Stimulated activated CD8-positive, alpha-beta memory T cell treated with anti-CD3 and anti-CD28 coated beads, Interleukin-12 subunit alpha, Interleukin-12 subunit beta, amount 100 ng/mL, for 1 hour (primary cell): ENCODE measurements at regions not wholly inside any gene's neighbourhood (a gene's known extent, or its start where the extent isn't known, plus 50 kb on each side); places are given as distances from the start of the nearest gene placed in this dataset.
"Not testable (repeated sequence)": the region's sequence is repeated elsewhere in the genome, so short reads cannot be mapped to it uniquely, and the experiment has no call there.

Source experiments
- DNase-seq: peaks from one replicate; pipeline ENCODE4 v3.0.0-alpha.2; 2020; ENCODE audit warnings: low read depth

DNA sequence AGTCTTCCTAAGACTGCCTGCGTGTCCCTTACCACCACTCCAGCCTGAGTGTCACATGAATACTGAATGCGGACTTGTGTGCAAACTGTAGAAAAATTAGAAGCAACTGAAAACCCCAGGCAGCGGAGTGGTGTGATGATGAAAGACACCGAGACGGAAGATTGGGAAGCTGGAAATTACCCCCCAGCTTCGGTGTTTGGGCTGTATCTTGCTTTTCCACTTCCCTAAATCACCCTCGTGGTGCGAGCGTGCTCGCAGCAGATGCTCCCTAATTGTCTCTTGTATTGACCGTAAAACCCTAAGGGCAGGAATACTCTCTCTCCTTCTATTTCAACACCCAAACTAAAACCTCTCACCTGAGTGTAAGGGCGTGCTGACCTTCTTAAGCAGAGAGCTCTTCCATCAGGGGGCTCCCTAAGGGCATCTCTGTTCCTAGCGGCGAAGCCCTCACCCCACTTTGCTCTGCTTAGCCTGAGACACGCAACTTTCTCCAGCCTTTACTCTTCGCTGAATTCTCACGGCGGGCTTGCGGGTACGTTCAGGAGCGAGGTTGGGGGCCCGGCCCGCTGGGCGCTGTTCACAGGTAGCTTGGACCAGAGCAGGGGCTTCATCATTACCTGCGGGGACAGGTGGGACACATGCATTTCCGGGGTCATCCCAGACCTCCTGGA, 62.4 kb downstream of the CRYBB2 start:
- no peak for DNase-seq

DNA sequence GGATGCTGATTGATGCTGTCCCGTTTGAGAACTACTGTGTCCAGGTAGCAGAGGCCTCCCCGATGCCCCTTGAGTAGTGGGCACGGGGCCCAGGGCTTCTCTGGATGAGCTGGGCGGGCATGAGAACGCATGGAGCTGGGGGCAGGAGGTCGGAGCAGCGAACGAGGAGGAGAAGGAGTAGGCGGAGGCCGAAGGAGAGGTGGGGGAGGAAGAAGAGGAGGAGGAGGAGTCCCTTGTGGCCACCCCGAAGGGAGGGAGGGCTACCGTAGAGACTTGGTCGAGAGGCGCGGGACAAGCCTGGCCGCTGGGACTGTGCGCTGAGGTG, 62.9 kb downstream of the CRYBB2 start:
- DNase-seq: no peak

DNA sequence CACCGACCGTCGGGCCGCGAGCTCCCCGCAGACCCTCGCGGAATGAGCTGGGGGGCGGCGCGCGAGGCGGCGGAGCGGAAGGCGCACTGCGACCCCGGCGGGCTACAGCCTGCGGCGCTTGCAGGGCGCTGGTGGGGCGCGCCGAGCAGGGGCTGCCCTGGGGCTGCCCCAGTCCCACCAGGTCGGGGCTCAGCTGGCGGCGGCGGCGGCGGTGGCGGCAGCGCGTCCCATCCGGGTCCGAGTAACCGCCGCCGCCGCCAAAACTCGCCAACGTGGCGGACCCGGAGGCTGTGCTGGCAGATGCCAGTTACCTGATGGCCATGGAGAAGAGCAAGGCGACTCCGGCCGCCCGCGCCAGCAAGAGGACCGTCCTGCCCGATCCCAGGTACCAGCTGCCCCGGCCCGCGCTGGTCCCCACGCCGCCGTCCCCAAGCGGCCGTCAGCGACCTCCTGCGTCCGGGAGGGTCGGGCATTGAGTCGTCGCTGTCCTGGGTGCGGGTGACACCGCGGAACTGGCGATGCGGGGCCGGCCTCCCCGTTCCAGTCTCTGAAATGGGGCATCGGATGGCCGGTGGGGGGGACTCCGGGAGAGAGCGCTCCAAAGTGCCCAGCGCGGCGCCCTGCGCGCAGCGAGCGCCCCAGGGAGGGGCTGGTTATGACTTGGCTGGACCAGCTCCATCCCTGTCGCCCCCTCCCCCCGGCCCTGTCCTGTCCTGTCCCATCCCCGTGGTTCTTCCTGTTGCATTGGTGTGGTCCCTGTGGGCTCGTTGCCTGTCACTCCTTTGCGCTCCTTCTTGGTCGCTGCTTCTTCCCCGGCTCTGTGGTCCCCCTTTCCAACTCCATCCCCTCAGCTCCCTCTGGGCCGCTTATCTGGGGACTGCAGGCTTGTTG, 63.5 kb downstream of the CRYBB2 start:
- DNase-seq: no peak

DNA sequence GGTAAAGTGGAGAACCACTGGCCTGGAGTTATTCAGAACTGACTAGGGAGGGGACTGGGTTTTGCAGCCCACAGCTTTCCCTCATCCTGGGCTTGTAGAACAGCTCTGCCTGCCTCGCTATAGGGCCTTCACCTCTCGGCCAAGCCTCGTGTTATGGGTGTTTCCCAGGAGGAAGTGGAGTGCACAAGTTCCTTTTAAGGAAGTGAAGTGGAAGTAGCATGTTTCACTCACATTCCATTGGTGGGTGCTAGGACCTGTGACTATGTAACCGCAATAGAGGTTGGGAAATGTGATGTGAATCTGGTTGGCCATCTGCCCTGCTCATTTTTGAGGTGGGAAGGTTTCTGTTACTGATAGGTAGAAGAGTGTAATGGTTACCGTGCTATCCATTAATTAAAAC, 69.0 kb downstream of the CRYBB2 start:
- DNase-seq: not testable (repeated sequence)

DNA sequence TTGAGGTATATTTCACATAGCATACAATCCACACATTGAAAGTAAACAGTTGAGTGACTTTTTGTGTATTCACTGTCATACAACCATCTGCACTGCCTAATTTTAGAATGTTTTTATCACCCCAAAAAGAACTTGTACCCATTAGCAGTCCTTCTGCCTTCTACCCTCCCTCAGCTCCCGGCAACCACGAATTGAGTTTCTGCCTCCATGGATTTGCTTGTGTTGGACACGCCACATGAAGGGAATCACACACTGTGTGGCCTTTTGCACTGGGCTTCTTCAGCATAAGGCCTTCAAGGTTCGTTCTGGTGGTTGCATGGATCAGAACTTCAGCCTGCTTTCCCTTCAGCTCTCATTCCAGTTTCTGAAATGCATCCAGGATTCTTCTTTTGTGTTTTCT, 82.5 kb downstream of the CRYBB2 start:
- DNase-seq: not testable (repeated sequence)

DNA sequence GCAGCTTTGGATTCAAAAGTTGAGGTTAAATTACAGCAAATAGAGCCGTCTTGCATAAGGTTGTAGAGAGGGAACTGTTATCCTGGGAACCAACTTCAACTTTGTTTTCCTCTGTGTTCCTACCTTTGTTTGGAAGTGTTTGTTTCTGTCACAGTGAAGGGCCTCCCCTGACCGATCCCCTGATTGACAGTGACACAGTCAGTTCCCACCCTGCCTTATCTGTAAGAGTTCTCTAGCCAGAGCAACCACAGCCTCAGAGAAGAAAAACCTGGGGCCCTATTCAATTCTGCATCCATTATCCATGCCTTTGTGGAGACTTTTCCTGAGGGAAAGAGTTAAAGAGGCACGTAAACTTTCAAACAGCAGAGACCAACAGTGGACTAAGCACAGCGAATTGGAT, 90.1 kb downstream of the CRYBB2 start:
- not testable (repeated sequence) for DNase-seq

DNA sequence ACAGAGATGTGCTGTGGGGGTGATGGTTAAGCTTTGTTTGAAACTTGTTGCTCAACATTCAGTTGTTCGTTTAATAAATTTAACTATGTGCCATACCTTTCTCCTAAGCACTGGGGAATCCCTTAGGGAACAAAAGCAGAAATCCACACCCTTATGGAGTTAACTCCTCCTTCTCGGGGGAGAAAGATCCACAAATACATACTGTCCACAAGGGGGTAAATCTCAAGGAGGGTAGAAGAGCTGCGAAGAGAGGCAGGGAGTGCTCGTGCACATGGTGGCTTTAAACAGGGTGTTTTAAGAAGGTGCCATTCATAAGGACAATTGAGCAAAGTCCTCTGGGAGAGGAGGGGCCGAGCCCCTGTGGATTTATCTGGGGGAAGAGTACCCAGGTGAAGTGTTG, 92.5 kb downstream of the CRYBB2 start:
- DNase-seq: not testable (repeated sequence)

DNA sequence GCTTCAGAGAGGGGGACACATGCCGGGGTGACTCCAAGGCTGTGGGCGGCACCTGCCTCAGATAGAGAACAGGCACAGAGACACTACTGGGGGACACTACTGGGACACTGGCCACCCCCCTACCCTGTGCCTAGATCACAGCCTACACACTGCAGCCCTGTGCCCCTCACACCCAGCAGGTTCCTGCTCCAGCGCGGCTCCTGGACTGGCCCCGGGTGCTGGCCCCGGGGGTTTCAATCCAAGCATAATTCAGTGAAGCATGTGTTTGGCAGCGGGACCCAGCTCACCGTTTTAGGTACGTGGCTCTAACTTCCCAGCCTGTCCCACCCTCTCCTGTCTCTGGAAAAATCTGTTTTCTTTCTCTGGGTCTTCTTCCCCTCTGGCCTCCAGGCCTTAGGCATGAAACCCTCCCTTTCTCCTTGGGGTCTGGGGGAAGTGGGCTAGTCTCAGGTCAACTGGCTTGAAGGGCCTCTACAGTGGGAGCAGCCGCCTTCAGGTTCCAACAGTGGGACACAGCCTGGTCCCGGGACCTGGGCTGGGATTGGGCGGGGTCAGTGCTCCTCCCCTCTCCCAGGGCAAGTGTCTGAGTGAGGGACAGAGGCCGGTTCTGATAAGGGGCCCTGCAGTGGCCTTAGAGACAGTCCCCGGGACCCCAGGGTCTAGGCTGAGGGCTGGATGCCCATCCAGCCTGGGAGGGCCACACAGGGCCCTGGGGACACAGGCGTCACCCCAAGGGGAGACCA, 98.8 kb downstream of the CRYBB2 start:
- DNase-seq: no peak

DNA sequence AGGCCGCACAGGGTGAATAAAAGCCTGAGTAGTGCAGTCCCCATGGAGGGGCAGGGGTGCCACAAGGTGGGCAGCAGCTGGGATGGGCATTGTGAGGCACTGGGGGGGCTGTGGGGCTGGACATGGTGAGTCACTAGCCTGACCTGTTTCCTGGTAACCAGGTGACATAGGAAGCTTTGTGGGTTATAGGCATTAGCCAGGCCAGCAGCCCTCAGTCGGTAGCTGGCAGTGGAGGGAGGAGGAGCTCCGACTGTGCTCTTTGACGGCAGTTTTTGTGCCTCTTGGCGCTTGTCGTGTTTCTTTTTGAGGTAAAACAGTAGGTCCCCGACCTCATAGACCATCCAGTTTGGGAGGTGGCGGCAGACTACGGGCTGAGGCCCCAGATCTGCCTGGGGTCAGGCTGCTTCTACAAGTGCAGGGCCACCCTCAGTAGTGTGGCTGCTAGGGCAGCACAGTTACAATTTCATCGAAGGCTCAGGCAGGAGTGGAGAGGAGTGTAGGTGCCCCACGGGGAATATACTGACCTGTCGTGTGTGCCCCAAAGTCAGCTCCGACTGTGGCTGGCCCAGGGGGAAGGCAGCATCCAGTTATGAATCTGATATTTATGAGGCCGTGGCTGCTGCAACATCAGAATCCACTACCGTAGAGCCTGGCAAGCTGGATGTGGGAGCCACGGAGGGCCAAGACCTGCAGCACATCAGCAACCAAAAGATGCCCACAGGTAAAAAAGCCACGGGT, 107.7 kb downstream of the CRYBB2 start:
- DNase-seq: no peak

DNA sequence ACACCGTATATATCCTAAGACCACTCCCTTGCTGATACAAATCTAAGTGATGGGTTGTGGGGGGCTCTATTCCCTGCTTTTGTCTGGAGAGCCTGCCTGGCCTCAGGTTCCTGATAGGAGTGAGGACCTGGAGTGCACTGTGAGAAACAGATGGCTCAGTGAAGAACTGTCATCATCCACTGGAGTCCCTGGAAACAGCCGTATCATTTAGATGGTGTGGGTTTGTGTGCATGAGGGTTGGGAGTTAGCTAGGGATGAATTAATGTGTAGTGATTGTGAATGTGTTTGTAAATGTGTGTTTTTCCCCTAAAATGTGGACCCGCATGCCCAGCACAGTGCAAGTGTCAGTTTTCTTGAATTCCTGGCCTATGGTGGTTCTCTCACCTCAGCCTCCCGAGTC, 111.6 kb downstream of the CRYBB2 start:
- no peak for DNase-seq

DNA sequence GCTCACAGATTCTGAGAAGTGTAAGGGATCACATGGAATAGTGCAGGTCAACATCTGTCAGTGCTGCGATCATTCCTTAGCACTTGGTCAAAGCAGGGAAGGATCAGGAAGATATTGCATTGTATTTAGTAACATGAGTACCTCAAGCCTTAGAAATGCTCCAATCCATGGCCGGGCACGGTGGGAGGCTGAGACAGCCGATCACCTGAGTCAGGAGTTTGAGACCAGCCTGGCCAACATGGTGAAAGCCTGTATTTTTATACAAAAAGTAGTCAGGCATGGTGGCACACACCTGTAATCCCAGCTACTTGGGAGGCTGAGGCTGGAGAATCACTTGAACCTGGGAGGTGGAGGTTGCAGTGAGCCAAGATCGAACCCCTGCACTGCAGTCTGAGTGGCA, 112.5 kb downstream of the CRYBB2 start:
- not testable (repeated sequence) for DNase-seq

DNA sequence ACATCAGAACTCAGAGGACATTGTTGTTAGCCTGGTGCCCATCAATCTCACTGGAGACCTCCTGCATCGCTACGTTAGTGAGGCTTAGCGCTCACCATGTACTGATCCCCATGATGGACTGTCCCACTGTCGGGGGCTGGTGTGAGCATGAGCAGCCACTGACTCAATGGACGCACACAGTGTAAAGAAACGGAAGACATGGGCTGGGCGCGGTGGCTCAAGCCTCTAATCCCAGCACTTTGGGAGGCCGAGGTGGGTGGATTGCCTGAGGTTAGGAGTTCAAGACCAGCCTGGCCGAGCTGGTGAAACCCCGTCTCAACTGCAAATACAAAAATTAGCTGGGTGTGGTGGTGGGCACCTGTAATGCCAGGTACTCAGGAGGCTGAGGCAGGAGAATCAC, 112.9 kb downstream of the CRYBB2 start:
- DNase-seq: no peak

DNA sequence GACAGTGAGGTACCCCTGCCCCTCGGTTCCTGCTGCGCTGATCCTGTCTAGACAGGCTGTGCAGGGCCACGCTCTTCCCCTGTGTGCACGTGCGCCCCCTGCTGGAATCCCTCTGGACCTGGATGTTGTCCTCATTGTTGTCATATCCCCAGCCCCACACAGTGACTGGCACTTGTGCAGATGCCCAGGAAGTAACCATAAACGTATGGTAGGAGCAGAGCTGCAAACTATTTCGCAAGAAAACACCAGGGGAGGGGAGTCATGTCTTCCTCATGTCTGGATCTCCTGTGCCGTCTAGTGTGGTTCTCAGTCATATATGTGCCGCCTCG, 114.7 kb downstream of the CRYBB2 start:
- DNase-seq: no peak

DNA sequence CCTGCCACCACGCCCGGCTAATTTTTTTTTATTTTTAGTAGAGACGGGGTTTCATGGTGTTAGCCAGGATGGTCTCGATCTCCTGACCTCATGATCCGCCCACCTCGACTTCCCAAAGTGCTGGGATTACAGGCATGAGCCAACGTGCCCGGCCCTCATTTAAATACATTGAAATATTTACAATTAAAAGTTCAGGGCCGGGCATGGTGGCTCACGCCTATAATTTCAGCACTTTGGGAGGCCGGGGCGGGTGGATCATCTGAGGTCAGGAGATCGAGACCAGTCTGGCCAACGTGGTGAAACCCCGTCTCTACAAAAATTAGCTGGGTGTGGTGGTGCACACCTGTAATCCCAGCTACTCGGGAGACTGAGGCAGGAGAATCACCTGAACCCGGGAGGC, 115.2 kb downstream of the CRYBB2 start:
- not testable (repeated sequence) for DNase-seq

DNA sequence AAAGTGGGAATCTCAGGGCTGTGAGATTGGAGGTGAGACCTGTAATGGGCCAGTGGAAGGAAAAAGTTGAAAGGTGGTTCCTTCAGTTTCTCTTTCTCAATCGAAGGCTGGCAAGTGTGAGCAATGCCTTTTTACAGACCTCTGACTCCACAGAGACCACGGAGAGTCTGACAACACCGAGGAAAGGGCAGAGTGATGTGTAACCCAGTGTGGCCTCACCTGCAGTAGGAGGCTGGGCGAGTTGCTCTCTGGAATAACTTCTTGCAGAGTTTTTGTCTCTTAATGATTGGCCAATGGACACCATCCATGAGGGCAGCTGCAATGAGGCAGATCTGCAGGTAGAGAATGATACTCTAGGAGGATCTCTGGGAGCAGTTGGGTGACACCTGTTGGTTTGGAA, 115.8 kb downstream of the CRYBB2 start:
- DNase-seq: not testable (repeated sequence)

DNA sequence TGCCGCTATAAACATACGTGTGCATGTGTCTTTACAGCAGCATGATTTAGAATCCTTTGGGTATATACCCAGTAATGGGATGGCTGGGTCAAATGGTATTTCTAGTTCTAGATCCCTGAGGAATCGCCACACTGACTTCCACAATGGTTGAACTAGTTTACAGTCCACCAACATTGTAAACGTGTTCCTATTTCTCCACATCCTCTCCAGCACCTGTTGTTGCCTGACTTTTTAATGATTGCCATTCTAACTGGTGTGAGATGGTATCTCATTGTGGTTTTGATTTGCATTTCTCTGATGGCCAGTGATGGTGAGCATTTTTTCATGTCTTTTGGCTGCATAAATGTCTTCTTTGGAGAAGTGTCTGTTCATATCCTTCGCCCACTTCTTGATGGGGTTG, 121.1 kb downstream of the CRYBB2 start:
- not testable (repeated sequence) for DNase-seq

DNA sequence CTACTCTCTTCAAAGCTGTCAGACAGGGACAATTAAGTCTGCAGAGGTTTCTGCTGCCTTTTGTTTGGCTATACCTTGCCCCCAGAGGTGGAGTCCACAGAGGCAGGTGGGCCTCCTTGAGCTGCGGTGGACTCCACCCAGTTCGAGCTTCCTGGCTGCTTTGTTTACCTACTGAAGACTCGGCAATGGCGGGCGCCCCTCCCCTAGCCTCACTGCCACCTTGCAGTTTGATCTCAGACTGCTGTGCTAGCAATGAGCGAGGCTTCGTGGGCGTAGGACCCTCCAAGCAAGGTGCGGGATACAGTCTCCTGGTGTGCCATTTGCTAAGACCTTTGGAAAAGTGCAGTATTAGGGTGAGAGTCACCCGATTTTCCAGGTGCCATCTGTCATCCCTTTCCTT, 124.9 kb downstream of the CRYBB2 start:
- not testable (repeated sequence) for DNase-seq

DNA sequence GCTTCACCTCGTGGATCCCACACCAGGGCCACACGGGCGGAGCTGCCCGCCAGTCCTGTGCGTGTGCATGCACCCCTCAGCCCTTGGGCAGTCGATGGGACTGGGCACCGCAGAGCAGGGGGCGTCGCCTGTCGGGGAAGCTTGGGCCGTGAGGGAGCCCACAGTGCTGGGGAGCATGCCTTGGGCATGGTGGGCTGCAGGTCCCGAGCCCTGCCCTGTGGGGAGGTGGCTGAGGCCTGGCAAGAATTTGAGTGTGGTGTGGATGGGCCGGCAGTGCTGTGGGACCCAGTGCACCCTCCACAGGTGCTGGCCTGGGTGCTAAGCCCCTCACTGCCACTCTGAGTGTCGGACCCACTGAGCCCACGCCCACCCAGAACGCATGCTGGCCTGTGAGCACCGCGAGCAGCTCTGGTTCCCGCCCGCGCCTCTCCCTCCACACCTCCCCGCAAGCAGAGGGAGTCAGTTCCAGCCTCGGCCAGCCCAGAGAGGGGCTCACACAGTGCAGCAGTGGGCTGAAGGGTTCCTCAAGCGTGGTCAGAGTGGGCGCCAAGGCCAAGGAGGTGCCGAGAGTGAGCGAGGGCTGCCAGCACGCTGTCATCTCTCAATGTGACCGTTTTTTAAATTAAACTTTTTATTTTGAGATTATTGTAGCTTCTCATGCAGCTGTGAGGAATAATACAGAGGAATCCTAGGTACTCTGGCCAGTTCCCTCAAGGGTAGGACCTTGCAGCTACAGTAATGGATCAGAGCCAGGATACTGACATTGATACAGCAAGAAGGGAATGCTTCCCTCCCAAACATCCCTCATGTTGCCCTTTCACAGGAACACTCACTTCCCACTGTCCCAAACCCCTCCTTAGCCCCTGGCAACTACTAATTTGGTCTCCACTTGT, 127.7 kb downstream of the CRYBB2 start:
- DNase-seq: no peak

DNA sequence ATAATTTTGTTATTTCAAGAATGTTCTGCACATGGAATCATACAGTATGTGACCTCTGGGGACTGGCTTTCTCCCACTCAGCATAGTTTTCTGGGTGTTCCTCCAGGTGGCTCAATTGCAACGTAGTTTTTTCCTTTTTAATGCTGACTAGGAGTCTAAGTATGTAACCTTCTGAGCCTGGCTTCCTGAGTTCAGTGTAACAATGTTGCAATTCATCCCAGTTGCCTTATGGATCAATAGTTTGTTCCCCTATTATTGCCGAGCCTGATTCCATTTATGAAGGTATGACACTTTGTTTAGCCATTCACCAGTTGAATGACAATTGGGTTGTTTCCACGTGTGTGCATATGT, 128.3 kb downstream of the CRYBB2 start:
- no peak for DNase-seq

DNA sequence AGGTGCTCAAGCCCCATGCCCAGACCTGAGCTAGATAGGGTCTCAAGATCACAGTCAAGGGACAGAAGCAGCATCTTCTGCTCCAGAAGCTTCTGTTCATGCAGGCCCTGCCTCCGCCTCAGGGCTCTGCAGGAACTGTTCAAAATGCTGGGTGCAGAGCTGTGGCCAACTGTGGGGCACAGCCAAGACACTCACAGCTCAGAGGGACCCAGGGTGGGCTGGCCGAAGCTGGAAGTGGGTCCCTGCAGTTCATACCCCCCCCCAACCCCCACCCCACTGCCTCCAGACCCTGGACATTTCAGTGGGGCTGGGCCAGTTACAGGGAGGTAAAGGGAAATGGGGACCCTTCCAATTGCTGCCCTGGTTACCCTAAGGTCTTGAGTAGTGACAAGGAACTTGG, 129.0 kb downstream of the CRYBB2 start:
- DNase-seq: no peak

DNA sequence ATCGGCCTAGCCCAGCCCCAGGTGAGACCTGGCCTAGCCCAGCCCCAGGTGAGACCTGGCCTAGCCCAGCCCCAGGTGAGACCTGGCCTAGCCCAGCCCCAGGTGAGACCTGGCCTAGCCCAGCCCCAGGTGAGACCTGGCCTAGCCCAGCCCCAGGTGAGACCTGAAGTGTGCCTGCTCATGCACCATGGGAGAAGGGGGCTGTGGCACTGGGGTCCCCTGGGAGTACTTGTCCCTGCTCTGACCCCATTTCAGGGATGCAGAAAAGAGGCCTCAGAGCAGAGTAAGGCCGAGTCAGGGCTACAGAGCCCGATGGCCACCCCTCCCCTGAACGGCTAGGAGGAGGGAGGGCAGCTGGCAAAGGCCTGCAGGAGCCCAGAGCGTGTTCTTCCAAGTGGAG, 129.6 kb downstream of the CRYBB2 start:
- DNase-seq: not testable (repeated sequence)
